ENCODE measurements at regions not wholly inside any gene's neighbourhood (a gene's known extent, or its start where the extent isn't known, plus 50 kb on each side); places are given as distances from the start of the nearest gene placed in this dataset.

- Mint-ChIP-seq H3K9me3 (ENCODE audit: unreplicated experiment) (peaks cover 3% of the 10 kb centered on the region), H3K36me3 (ENCODE audit: unreplicated experiment) (peaks cover 5% of the 10 kb centered on the region), H3K27me3 (ENCODE audit: unreplicated experiment) (peaks cover 2% of the 10 kb centered on the region), H3K4me3 (ENCODE audit: unreplicated experiment) (no peak overlapping the region), H3K4me1 (ENCODE audit: low read depth, unreplicated experiment) (peaks cover 16% of the 10 kb centered on the region), H3K27ac (ENCODE audit: unreplicated experiment) (no peak overlapping the region)
- no peak for DNase-seq
- no peak for TF ChIP-seq CTCF (IDR thresholded peaks at IDR 0.05; ENCODE audit: partially characterized antibody, unreplicated experiment)
These were observed 156.7 kb downstream of the SLC4A3 start for GRCh38 chr2:219784178-219784577.

GRCh38 chr2:219789476-219789875 is 162.0 kb downstream of the SLC4A3 start:
- no peak for DNase-seq

GRCh38 chr2:219792446-219792845 is 165.0 kb downstream of the SLC4A3 start:
- no peak for TF ChIP-seq CTCF (IDR thresholded peaks at IDR 0.05; ENCODE audit: partially characterized antibody, unreplicated experiment)
- H3K27ac Mint-ChIP-seq (ENCODE audit: unreplicated experiment): no peak overlapping the region
- H3K36me3 Mint-ChIP-seq (ENCODE audit: unreplicated experiment): no peaks in the 10 kb centered on the region
- no peak overlapping the region for H3K4me3 Mint-ChIP-seq (ENCODE audit: unreplicated experiment)
- H3K9me3 Mint-ChIP-seq (ENCODE audit: unreplicated experiment): peaks cover 2% of the 10 kb centered on the region
- H3K4me1 Mint-ChIP-seq (ENCODE audit: low read depth, unreplicated experiment): no peaks in the 10 kb centered on the region
- no peak for DNase-seq
- no peaks in the 10 kb centered on the region for H3K27me3 Mint-ChIP-seq (ENCODE audit: unreplicated experiment)

More at GRCh38 chr2:219789476-219789875, 162.0 kb downstream of the SLC4A3 start:
- TF ChIP-seq CTCF (IDR thresholded peaks at IDR 0.05; ENCODE audit: partially characterized antibody, unreplicated experiment): no peak
- H3K27ac Mint-ChIP-seq (ENCODE audit: unreplicated experiment): no peak overlapping the region
- peaks cover 5% of the 10 kb centered on the region for H3K36me3 Mint-ChIP-seq (ENCODE audit: unreplicated experiment)
- H3K4me3 Mint-ChIP-seq (ENCODE audit: unreplicated experiment): no peak overlapping the region
- H3K27me3 Mint-ChIP-seq (ENCODE audit: unreplicated experiment): no peaks in the 10 kb centered on the region
- H3K4me1 Mint-ChIP-seq (ENCODE audit: low read depth, unreplicated experiment): no peaks in the 10 kb centered on the region
- H3K9me3 Mint-ChIP-seq (ENCODE audit: unreplicated experiment): peaks cover 3% of the 10 kb centered on the region

GRCh38 chr2:219798430-219798829 is 171.0 kb downstream of the SLC4A3 start:
- H3K36me3 Mint-ChIP-seq (ENCODE audit: unreplicated experiment): peaks cover 4% of the 10 kb centered on the region
- no peak overlapping the region for H3K4me3 Mint-ChIP-seq (ENCODE audit: unreplicated experiment)
- no peak for DNase-seq
- H3K9me3 Mint-ChIP-seq (ENCODE audit: unreplicated experiment): no peaks in the 10 kb centered on the region
- TF ChIP-seq CTCF (IDR thresholded peaks at IDR 0.05; ENCODE audit: partially characterized antibody, unreplicated experiment): no peak
- no peak overlapping the region for H3K27ac Mint-ChIP-seq (ENCODE audit: unreplicated experiment)
- no peaks in the 10 kb centered on the region for H3K4me1 Mint-ChIP-seq (ENCODE audit: low read depth, unreplicated experiment)
- H3K27me3 Mint-ChIP-seq (ENCODE audit: unreplicated experiment): no peaks in the 10 kb centered on the region

GRCh38 chr2:219803294-219803693 is 175.9 kb downstream of the SLC4A3 start:
- H3K4me3 Mint-ChIP-seq (ENCODE audit: unreplicated experiment): no peak overlapping the region
- peaks cover 4% of the 10 kb centered on the region for H3K36me3 Mint-ChIP-seq (ENCODE audit: unreplicated experiment)
- H3K27ac Mint-ChIP-seq (ENCODE audit: unreplicated experiment): no peak overlapping the region
- TF ChIP-seq CTCF (IDR thresholded peaks at IDR 0.05; ENCODE audit: partially characterized antibody, unreplicated experiment): no peak
- H3K9me3 Mint-ChIP-seq (ENCODE audit: unreplicated experiment): peaks cover 3% of the 10 kb centered on the region
- no peaks in the 10 kb centered on the region for H3K27me3 Mint-ChIP-seq (ENCODE audit: unreplicated experiment)
- DNase-seq: no peak
- no peaks in the 10 kb centered on the region for H3K4me1 Mint-ChIP-seq (ENCODE audit: low read depth, unreplicated experiment)
